ENCODE measurements at regions not wholly inside any gene's neighbourhood (a gene's known extent, or its start where the extent isn't known, plus 50 kb on each side); places are given as distances from the start of the nearest gene placed in this dataset.

DNA sequence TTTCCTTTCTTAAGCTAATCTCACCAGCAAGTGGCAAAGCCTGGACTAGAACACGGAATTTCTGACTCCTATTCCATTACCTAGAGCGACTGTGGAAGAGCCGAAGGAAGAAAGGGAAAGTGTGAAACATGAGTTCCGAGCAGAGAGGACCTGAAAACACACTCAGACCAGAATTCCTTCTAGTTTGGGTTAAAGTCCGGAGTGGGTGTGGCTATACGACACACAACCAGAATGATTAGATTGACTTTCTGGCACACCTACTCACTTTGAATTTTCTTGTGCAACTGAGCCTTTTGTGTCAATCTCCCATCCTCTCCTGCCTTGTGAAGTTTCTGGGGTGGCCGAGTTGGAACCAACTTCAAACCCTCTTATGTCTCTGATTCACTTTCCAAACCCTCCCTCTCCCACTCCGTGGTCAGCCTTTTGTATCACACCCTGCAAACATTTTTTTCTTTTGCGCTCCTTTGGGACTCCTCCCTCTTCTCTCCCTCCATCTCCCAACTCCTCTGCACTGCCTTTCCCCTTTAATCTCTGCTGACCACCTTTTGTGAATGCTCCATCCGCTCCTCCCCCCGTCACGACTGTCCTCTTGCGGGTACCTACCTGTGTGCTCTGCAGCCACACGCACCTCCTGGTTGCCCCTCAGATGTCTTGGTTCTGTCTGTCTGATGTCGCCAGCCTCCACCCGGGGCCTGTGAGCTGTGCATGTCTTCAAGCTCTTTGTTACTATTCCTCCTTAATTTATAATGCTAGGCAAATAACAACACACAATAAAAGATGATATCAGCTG is 86.3 kb upstream of the BLID start:
- DNase-seq (ENCODE audit: low spot score): no peak
- Histone ChIP-seq H3K27ac (ENCODE audit: low read depth in 1 of 2, low read length in 2 of 2) (peak overlapping the region in 1 of 2 donors; percentile 34), H3K4me1 (ENCODE audit: control insufficient read depth in 4 of 4, insufficient read depth in 4 of 4, low read length in 3 of 4) (peaks cover 1 to 15% (median 9%) of the 10 kb centered on the region in 4 donors), H3K36me3 (ENCODE audit: control insufficient read depth in 4 of 4, insufficient read depth in 3 of 4, low read depth in 1 of 4, low read length in 3 of 4) (no peaks in the 10 kb centered on the region), H3K9ac (ENCODE audit: low read depth in 1 of 2, low read length in 2 of 2) (no peak overlapping the region), H3K4me3 (ENCODE audit: low read depth in 1 of 3, low read length in 3 of 3) (peak overlapping the region; percentile 8 to 59 (median 36)), H3K27me3 (ENCODE audit: control insufficient read depth in 4 of 4, insufficient read depth in 4 of 4, low read length in 3 of 4) (no peaks in the 10 kb centered on the region), H3K9me3 (ENCODE audit: control insufficient read depth in 4 of 4, low read length in 3 of 4) (no peaks in the 10 kb centered on the region)
- WGBS: 48% methylated on average over 16 of the region's 16 CpGs
- no peak for TF ChIP-seq TAF1 (conservative IDR thresholded peaks at IDR 0.05)
- TF ChIP-seq JUND (IDR thresholded peaks at IDR 0.05): peak in 1 of 2 donors; percentile 49
- peak; percentile 47 for TF ChIP-seq SP1 (IDR thresholded peaks at IDR 0.05)
- peak; percentile 85 to 90 for TF ChIP-seq HNF4A (conservative IDR thresholded peaks at IDR 0.05)
- TF ChIP-seq, protein P1, sequence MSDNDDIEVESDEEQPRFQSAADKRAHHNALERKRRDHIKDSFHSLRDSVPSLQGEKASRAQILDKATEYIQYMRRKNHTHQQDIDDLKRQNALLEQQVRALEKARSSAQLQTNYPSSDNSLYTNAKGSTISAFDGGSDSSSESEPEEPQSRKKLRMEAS (IDR thresholded peaks at IDR 0.05): peak; percentile 10
- peak; percentile 73 for TF ChIP-seq HNF4G (IDR thresholded peaks at IDR 0.05)
- TF ChIP-seq, protein P2, sequence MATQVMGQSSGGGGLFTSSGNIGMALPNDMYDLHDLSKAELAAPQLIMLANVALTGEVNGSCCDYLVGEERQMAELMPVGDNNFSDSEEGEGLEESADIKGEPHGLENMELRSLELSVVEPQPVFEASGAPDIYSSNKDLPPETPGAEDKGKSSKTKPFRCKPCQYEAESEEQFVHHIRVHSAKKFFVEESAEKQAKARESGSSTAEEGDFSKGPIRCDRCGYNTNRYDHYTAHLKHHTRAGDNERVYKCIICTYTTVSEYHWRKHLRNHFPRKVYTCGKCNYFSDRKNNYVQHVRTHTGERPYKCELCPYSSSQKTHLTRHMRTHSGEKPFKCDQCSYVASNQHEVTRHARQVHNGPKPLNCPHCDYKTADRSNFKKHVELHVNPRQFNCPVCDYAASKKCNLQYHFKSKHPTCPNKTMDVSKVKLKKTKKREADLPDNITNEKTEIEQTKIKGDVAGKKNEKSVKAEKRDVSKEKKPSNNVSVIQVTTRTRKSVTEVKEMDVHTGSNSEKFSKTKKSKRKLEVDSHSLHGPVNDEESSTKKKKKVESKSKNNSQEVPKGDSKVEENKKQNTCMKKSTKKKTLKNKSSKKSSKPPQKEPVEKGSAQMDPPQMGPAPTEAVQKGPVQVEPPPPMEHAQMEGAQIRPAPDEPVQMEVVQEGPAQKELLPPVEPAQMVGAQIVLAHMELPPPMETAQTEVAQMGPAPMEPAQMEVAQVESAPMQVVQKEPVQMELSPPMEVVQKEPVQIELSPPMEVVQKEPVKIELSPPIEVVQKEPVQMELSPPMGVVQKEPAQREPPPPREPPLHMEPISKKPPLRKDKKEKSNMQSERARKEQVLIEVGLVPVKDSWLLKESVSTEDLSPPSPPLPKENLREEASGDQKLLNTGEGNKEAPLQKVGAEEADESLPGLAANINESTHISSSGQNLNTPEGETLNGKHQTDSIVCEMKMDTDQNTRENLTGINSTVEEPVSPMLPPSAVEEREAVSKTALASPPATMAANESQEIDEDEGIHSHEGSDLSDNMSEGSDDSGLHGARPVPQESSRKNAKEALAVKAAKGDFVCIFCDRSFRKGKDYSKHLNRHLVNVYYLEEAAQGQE (IDR thresholded peaks at IDR 0.05): no peak
- TF ChIP-seq YY1 (IDR thresholded peaks at IDR 0.05): no peak
- TF ChIP-seq, protein P3, sequence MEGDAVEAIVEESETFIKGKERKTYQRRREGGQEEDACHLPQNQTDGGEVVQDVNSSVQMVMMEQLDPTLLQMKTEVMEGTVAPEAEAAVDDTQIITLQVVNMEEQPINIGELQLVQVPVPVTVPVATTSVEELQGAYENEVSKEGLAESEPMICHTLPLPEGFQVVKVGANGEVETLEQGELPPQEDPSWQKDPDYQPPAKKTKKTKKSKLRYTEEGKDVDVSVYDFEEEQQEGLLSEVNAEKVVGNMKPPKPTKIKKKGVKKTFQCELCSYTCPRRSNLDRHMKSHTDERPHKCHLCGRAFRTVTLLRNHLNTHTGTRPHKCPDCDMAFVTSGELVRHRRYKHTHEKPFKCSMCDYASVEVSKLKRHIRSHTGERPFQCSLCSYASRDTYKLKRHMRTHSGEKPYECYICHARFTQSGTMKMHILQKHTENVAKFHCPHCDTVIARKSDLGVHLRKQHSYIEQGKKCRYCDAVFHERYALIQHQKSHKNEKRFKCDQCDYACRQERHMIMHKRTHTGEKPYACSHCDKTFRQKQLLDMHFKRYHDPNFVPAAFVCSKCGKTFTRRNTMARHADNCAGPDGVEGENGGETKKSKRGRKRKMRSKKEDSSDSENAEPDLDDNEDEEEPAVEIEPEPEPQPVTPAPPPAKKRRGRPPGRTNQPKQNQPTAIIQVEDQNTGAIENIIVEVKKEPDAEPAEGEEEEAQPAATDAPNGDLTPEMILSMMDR (IDR thresholded peaks at IDR 0.05; ENCODE audit: low read depth, low read length, missing input control): no peak
- TF ChIP-seq EGR1 (IDR thresholded peaks at IDR 0.05; ENCODE audit: low read depth in 2 of 2): no peak
- TF ChIP-seq RAD21 (IDR thresholded peaks at IDR 0.05): peak in 1 of 2 donors; percentile 36
- TF ChIP-seq NR2F2 (IDR thresholded peaks at IDR 0.05): no peak
- no peak for TF ChIP-seq FOXA2 (IDR thresholded peaks at IDR 0.05)
- peak in 1 of 2 donors; percentile 20 for TF ChIP-seq RXRA (IDR thresholded peaks at IDR 0.05)
- no peak for TF ChIP-seq GABPA (IDR thresholded peaks at IDR 0.05 in 1 of 2, conservative IDR thresholded peaks at IDR 0.05 in 1 of 2)

DNA sequence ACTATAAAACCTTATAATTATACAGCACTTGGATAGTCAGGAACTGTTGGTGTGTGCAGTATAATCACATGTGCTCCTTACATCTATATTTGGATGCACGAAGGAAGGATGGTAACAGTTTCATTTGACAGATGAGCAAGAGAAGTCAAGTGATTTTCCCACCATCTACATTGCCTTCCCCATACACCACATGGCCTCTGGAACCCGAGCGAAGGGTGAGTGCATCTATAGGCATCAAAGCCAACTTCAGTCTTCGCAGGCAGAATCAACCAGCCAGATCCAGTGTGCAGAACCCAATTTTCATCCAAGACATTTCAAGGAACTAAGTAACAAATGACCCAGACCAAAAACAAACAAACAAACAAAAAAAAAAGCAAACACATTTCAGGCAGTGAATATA is 85.1 kb upstream of the BLID start:
- 92% methylated on average over 4 of the region's 4 CpGs for WGBS
- Histone ChIP-seq H3K27ac (ENCODE audit: low read depth in 1 of 2, low read length in 2 of 2) (no peak overlapping the region), H3K9me3 (ENCODE audit: control insufficient read depth in 4 of 4, low read length in 3 of 4) (no peaks in the 10 kb centered on the region), H3K36me3 (ENCODE audit: control insufficient read depth in 4 of 4, insufficient read depth in 3 of 4, low read depth in 1 of 4, low read length in 3 of 4) (no peaks in the 10 kb centered on the region), H3K4me1 (ENCODE audit: control insufficient read depth in 4 of 4, insufficient read depth in 4 of 4, low read length in 3 of 4) (peaks cover 1 to 11% (median 7%) of the 10 kb centered on the region in 4 donors), H3K9ac (ENCODE audit: low read depth in 1 of 2, low read length in 2 of 2) (no peak overlapping the region), H3K4me3 (ENCODE audit: low read depth in 1 of 3, low read length in 3 of 3) (no peak overlapping the region), H3K27me3 (ENCODE audit: control insufficient read depth in 4 of 4, insufficient read depth in 4 of 4, low read length in 3 of 4) (no peaks in the 10 kb centered on the region)
- no peak for DNase-seq (ENCODE audit: low spot score)
- TF ChIP-seq JUND (IDR thresholded peaks at IDR 0.05): no peak
- no peak for TF ChIP-seq RAD21 (IDR thresholded peaks at IDR 0.05)
- no peak for TF ChIP-seq NR2F2 (IDR thresholded peaks at IDR 0.05)
- TF ChIP-seq FOXA2 (IDR thresholded peaks at IDR 0.05): no peak
- TF ChIP-seq FOXA1 (IDR thresholded peaks at IDR 0.05): no peak
- TF ChIP-seq, protein P2 (IDR thresholded peaks at IDR 0.05): no peak
- TF ChIP-seq, protein P4, sequence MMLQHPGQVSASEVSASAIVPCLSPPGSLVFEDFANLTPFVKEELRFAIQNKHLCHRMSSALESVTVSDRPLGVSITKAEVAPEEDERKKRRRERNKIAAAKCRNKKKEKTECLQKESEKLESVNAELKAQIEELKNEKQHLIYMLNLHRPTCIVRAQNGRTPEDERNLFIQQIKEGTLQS (IDR thresholded peaks at IDR 0.05): no peak
- TF ChIP-seq HNF4G (IDR thresholded peaks at IDR 0.05): no peak
- TF ChIP-seq YY1 (IDR thresholded peaks at IDR 0.05): no peak
- TF ChIP-seq, protein P3 (IDR thresholded peaks at IDR 0.05; ENCODE audit: low read depth, low read length, missing input control): no peak
- TF ChIP-seq, protein P1 (IDR thresholded peaks at IDR 0.05): no peak
- no peak for TF ChIP-seq SP1 (IDR thresholded peaks at IDR 0.05)
- TF ChIP-seq RXRA (IDR thresholded peaks at IDR 0.05): no peak
- TF ChIP-seq TAF1 (conservative IDR thresholded peaks at IDR 0.05): no peak
- no peak for TF ChIP-seq GABPA (IDR thresholded peaks at IDR 0.05 in 1 of 2, conservative IDR thresholded peaks at IDR 0.05 in 1 of 2)
